GM12873 (cell line): ENCODE measurements at regions not wholly inside any gene's neighbourhood (a gene's known extent, or its start where the extent isn't known, plus 50 kb on each side); places are given as distances from the start of the nearest gene placed in this dataset.

ENCODE experiments used
- CTCF ChIP-seq: IDR thresholded peaks from 2 replicates; pipeline ENCODE4 v1.5.1; 2012; ENCODE audit warnings: low read depth, mild to moderate bottlenecking, moderate library complexity, low read length, control low read depth; ENCODE audit not compliant: insufficient read depth; ENCODE audit errors: missing control alignments

GRCh38 chr2:167484875-167485274 is 596.6 kb downstream of the XIRP2 start:
- TF ChIP-seq CTCF = no peak

- TF ChIP-seq CTCF = no peak
Observed at GRCh38 chr2:167480986-167481309, 592.7 kb downstream of the XIRP2 start.

GRCh38 chr2:167480232-167480985 is 592.1 kb downstream of the XIRP2 start:
- TF ChIP-seq CTCF = no peak

- TF ChIP-seq CTCF = no peak
Observed at GRCh38 chr2:167478196-167478595, 589.9 kb downstream of the XIRP2 start.

GRCh38 chr2:167475791-167476190 is 587.5 kb downstream of the XIRP2 start:
- TF ChIP-seq CTCF = no peak

- no peak for TF ChIP-seq CTCF
Observed at GRCh38 chr2:167471734-167472133, 583.5 kb downstream of the XIRP2 start.

- no peak for TF ChIP-seq CTCF
Observed at GRCh38 chr2:167471332-167471731, 583.1 kb downstream of the XIRP2 start.
